ENCODE measurements at regions not wholly inside any gene's neighbourhood (a gene's known extent, or its start where the extent isn't known, plus 50 kb on each side); places are given as distances from the start of the nearest gene placed in this dataset.

DNA sequence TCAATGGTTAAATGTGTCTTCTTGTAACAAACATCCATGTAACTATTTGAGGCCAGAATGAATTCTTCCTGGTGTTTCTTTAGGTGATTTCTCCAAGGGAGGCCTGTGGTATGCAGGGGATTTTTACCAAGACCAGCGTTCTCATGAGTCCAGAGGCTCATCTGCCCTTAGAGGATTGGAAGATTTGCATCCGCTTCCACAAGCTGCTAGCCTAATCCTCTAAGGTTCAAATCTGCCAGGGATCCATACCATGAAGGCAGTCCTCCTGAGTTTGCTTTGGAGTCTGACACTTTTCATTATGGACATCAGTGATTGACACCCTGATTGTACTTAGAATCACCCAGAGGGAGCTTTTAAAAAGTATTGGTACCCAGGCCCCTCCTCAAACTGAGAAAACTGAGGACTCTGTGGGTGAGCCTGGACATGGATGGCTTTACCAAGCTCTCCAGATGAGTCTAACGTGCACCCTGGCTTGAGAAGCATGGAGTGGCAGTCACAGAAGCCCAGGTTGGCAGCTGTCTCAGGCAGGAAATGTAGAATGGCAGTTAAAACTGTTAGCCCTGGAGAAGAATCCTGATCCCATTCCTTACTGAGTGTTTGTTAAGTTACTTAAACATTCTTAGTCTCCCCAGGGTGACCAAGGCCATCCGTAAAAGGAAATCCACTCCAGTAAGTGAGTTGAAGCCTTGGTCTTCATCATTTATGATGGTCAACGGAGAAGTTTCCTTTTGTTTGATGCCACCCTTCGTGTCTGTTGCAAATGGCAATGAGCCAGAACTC, 95.3 kb upstream of the RMDN2 start:
- intact Hi-C loops (cut with DNase I) = loop anchor here (5.0 kb wide), 1 partner anchor 433 kb away; no protein-coding TSS in a partner anchor
- Histone ChIP-seq H3K4me1 (peaks cover 0 to 17% of the 10 kb centered on the region in 2 donors), H3K9me3 (no peaks in the 10 kb centered on the region), H3K27me3 (no peaks in the 10 kb centered on the region), H3K4me3 (replicated peaks in 1 of 3) (no peak overlapping the region), H3K36me3 (no peaks in the 10 kb centered on the region), H3K27ac (peak overlapping the region in 1 of 3 donors; percentile 31)
- WGBS, 2 donors = 30 to 38% methylated on average over 6 of the region's 6 CpGs
- no peak for TF ChIP-seq POLR2A (IDR thresholded peaks at IDR 0.05)
- TF ChIP-seq, protein P1, sequence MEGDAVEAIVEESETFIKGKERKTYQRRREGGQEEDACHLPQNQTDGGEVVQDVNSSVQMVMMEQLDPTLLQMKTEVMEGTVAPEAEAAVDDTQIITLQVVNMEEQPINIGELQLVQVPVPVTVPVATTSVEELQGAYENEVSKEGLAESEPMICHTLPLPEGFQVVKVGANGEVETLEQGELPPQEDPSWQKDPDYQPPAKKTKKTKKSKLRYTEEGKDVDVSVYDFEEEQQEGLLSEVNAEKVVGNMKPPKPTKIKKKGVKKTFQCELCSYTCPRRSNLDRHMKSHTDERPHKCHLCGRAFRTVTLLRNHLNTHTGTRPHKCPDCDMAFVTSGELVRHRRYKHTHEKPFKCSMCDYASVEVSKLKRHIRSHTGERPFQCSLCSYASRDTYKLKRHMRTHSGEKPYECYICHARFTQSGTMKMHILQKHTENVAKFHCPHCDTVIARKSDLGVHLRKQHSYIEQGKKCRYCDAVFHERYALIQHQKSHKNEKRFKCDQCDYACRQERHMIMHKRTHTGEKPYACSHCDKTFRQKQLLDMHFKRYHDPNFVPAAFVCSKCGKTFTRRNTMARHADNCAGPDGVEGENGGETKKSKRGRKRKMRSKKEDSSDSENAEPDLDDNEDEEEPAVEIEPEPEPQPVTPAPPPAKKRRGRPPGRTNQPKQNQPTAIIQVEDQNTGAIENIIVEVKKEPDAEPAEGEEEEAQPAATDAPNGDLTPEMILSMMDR (IDR thresholded peaks at IDR 0.05) = no peak
- no peak for DNase-seq

GRCh38 chr2:37830636-37831035, 94.5 kb upstream of the RMDN2 start:
- no peaks in the 10 kb centered on the region for H3K27me3 ChIP-seq
- H3K36me3 ChIP-seq = no peaks in the 10 kb centered on the region
- TF ChIP-seq POLR2A (IDR thresholded peaks at IDR 0.05) = no peak
- TF ChIP-seq, protein P1 (IDR thresholded peaks at IDR 0.05) = no peak
- peaks cover 0 to 17% of the 10 kb centered on the region in 2 donors for H3K4me1 ChIP-seq
- DNase-seq = no peak
- WGBS, 2 donors = 84 to 89% methylated on average over 2 of the region's 2 CpGs
- H3K9me3 ChIP-seq = no peaks in the 10 kb centered on the region
- H3K4me3 ChIP-seq (replicated peaks in 1 of 3) = no peak overlapping the region
- no peak overlapping the region for H3K27ac ChIP-seq
- intact Hi-C loops (cut with DNase I) = loop anchor here (5.0 kb wide), 1 partner anchor 433 kb away; no protein-coding TSS in a partner anchor

GRCh38 chr2:37831081-37831780, 93.9 kb upstream of the RMDN2 start:
- H3K27ac ChIP-seq = no peak overlapping the region
- TF ChIP-seq, protein P1 (IDR thresholded peaks at IDR 0.05) = no peak
- TF ChIP-seq POLR2A (IDR thresholded peaks at IDR 0.05) = no peak
- no peak for DNase-seq
- intact Hi-C loops (cut with DNase I) = loop anchor here (5.0 kb wide), 1 partner anchor 434 kb away; no protein-coding TSS in a partner anchor
- H3K4me3 ChIP-seq (replicated peaks in 1 of 3) = no peak overlapping the region
- H3K36me3 ChIP-seq = no peaks in the 10 kb centered on the region
- H3K4me1 ChIP-seq = peaks cover 0 to 17% of the 10 kb centered on the region in 2 donors
- 77 to 79% methylated on average over 5 of the region's 5 CpGs for WGBS, 2 donors
- no peaks in the 10 kb centered on the region for H3K27me3 ChIP-seq
- H3K9me3 ChIP-seq = no peaks in the 10 kb centered on the region

GRCh38 chr2:37832590-37833197, 92.4 kb upstream of the RMDN2 start:
- 27 to 31% methylated on average over 3 of the region's 3 CpGs for WGBS, 2 donors
- no peak overlapping the region for H3K27ac ChIP-seq

More at GRCh38 chr2:37832590-37833197, 92.4 kb upstream of the RMDN2 start:
- Histone ChIP-seq H3K4me3 (replicated peaks in 1 of 3) (no peak overlapping the region), H3K36me3 (no peaks in the 10 kb centered on the region), H3K27me3 (no peaks in the 10 kb centered on the region), H3K9me3 (no peaks in the 10 kb centered on the region), H3K4me1 (peaks cover 0 to 14% of the 10 kb centered on the region in 2 donors)
- DNase-seq = peak; percentile 88 to 92
- intact Hi-C loops (cut with DNase I) = loop anchor here (5.0 kb wide), 1 partner anchor 435 kb away; no protein-coding TSS in a partner anchor
- TF ChIP-seq, protein P1 (IDR thresholded peaks at IDR 0.05) = peak; percentile 40 to 90 (median 76)
- no peak for TF ChIP-seq POLR2A (IDR thresholded peaks at IDR 0.05)
